HEK293 (cell line): ENCODE measurements at regions not wholly inside any gene's neighbourhood (a gene's known extent, or its start where the extent isn't known, plus 50 kb on each side); places are given as distances from the start of the nearest gene placed in this dataset.

ENCODE experiments used
- GLI2 ChIP-seq: fragments of 450-650 bp; formaldehyde crosslinking; IDR thresholded peaks from 2 replicates; pipeline ENCODE4; 2017; ENCODE audit warnings: missing biosample characterization, missing genetic modification characterization, low read depth, borderline replicate concordance
- MYNN ChIP-seq: fragments of 450-650 bp; formaldehyde crosslinking; IDR thresholded peaks from 2 replicates; pipeline ENCODE4 v1.5.1; 2016; ENCODE audit warnings: missing biosample characterization, missing genetic modification characterization, borderline replicate concordance
- ZBTB20 ChIP-seq: fragments of 450-650 bp; formaldehyde crosslinking; IDR thresholded peaks from 2 replicates; pipeline ENCODE4 v1.5.1; 2016; ENCODE audit warnings: missing biosample characterization, missing genetic modification characterization
- ZNF121 ChIP-seq: fragments of 450-650 bp; formaldehyde crosslinking; IDR thresholded peaks from 2 replicates; pipeline ENCODE4 v1.5.1; 2016; ENCODE audit warnings: missing biosample characterization, missing genetic modification characterization
- ZNF174 ChIP-seq: fragments of 450-650 bp; formaldehyde crosslinking; IDR thresholded peaks from 2 replicates; pipeline ENCODE4 v1.5.0; 2017; ENCODE audit warnings: missing biosample characterization, mild to moderate bottlenecking, missing genetic modification characterization
- ZNF335 ChIP-seq: fragments of 450-650 bp; formaldehyde crosslinking; conservative IDR thresholded peaks from 2 replicates; pipeline ENCODE4 v1.5.1; 2016; ENCODE audit warnings: missing biosample characterization, missing genetic modification characterization
- ZNF404 ChIP-seq: fragments of 450-650 bp; formaldehyde crosslinking; IDR thresholded peaks from 2 replicates; pipeline ENCODE4 v1.5.1; 2017; ENCODE audit warnings: missing biosample characterization, missing genetic modification characterization
- ZNF624 ChIP-seq: fragments of 450-650 bp; formaldehyde crosslinking; IDR thresholded peaks from 2 replicates; pipeline ENCODE4 v1.5.1; 2017; ENCODE audit warnings: missing biosample characterization, missing genetic modification characterization
- ZSCAN16 ChIP-seq: fragments of 450-650 bp; formaldehyde crosslinking; IDR thresholded peaks from 2 replicates; pipeline ENCODE4 v1.5.1; 2016; ENCODE audit warnings: missing biosample characterization, missing genetic modification characterization
- TF ChIP-seq, protein P1 (sequence below): fragments of 450-650 bp; formaldehyde crosslinking; IDR thresholded peaks from 2 replicates; pipeline ENCODE4 v1.5.1; 2017; ENCODE audit warnings: missing biosample characterization, missing genetic modification characterization
- TF ChIP-seq, protein P2 (sequence below): fragments of 450-650 bp; formaldehyde crosslinking; IDR thresholded peaks from 2 replicates; pipeline ENCODE4 v1.5.1; 2016; ENCODE audit warnings: missing biosample characterization, missing genetic modification characterization
- TF ChIP-seq, protein P3 (sequence below): fragments of 450-650 bp; formaldehyde crosslinking; IDR thresholded peaks from 2 replicates; pipeline ENCODE4 v1.5.1; 2016; ENCODE audit warnings: missing biosample characterization, missing genetic modification characterization, borderline replicate concordance
- TF ChIP-seq, protein P4 (sequence below): sonication (generic); formaldehyde crosslinking; IDR thresholded peaks from 2 replicates; pipeline ENCODE4 v1.8.1; 2022; ENCODE audit warnings: mild to moderate bottlenecking, moderate library complexity, missing genetic modification reagents

DNA sequence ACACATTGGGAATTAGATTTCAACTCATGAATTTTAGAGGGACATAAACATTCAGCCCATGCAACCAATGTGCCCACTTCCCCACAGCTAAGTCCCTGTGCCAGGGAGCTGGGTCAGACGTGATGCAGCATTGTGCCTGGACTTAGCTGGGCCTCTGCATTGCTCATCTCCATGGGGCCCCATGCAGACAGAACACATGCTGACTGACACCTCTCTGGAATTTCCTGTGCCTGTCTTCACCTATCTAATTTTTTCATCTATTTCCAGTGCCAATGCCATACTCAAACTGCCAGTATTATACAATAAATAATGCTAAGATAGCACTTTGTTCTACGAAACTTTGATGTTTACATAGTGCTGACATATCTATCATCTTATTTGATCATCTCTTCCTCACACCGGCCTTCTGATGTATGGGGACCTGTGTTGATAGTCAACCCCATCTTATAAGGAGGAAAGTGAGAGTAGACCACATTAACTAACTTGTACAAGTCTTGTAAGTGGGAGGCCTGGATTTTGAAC is 92.2 kb downstream of the CDC42EP3 start:
- TF ChIP-seq, protein P1, sequence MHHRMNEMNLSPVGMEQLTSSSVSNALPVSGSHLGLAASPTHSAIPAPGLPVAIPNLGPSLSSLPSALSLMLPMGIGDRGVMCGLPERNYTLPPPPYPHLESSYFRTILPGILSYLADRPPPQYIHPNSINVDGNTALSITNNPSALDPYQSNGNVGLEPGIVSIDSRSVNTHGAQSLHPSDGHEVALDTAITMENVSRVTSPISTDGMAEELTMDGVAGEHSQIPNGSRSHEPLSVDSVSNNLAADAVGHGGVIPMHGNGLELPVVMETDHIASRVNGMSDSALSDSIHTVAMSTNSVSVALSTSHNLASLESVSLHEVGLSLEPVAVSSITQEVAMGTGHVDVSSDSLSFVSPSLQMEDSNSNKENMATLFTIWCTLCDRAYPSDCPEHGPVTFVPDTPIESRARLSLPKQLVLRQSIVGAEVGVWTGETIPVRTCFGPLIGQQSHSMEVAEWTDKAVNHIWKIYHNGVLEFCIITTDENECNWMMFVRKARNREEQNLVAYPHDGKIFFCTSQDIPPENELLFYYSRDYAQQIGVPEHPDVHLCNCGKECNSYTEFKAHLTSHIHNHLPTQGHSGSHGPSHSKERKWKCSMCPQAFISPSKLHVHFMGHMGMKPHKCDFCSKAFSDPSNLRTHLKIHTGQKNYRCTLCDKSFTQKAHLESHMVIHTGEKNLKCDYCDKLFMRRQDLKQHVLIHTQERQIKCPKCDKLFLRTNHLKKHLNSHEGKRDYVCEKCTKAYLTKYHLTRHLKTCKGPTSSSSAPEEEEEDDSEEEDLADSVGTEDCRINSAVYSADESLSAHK (tag by site-specific recombination) = no peak
- TF ChIP-seq, protein P2, sequence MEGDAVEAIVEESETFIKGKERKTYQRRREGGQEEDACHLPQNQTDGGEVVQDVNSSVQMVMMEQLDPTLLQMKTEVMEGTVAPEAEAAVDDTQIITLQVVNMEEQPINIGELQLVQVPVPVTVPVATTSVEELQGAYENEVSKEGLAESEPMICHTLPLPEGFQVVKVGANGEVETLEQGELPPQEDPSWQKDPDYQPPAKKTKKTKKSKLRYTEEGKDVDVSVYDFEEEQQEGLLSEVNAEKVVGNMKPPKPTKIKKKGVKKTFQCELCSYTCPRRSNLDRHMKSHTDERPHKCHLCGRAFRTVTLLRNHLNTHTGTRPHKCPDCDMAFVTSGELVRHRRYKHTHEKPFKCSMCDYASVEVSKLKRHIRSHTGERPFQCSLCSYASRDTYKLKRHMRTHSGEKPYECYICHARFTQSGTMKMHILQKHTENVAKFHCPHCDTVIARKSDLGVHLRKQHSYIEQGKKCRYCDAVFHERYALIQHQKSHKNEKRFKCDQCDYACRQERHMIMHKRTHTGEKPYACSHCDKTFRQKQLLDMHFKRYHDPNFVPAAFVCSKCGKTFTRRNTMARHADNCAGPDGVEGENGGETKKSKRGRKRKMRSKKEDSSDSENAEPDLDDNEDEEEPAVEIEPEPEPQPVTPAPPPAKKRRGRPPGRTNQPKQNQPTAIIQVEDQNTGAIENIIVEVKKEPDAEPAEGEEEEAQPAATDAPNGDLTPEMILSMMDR = no peak
- no peak for TF ChIP-seq ZNF335 (tag by site-specific recombination)
- TF ChIP-seq ZBTB20 (tag by site-specific recombination) = no peak
- TF ChIP-seq, protein P3, sequence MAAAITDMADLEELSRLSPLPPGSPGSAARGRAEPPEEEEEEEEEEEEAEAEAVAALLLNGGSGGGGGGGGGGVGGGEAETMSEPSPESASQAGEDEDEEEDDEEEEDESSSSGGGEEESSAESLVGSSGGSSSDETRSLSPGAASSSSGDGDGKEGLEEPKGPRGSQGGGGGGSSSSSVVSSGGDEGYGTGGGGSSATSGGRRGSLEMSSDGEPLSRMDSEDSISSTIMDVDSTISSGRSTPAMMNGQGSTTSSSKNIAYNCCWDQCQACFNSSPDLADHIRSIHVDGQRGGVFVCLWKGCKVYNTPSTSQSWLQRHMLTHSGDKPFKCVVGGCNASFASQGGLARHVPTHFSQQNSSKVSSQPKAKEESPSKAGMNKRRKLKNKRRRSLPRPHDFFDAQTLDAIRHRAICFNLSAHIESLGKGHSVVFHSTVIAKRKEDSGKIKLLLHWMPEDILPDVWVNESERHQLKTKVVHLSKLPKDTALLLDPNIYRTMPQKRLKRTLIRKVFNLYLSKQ (tag by site-specific recombination) = no peak
- TF ChIP-seq ZNF624 (tag by site-specific recombination) = no peak
- no peak for TF ChIP-seq MYNN (tag by site-specific recombination)
- TF ChIP-seq, protein P4, sequence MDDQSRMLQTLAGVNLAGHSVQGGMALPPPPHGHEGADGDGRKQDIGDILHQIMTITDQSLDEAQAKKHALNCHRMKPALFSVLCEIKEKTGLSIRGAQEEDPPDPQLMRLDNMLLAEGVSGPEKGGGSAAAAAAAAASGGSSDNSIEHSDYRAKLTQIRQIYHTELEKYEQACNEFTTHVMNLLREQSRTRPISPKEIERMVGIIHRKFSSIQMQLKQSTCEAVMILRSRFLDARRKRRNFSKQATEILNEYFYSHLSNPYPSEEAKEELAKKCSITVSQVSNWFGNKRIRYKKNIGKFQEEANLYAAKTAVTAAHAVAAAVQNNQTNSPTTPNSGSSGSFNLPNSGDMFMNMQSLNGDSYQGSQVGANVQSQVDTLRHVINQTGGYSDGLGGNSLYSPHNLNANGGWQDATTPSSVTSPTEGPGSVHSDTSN (CRISPR knock-in tag) = no peak
- TF ChIP-seq ZSCAN16 (tag by site-specific recombination) = no peak
- TF ChIP-seq ZNF121 (tag by site-specific recombination) = no peak
- no peak for TF ChIP-seq GLI2 (tag by site-specific recombination)
- TF ChIP-seq ZNF174 (tag by site-specific recombination) = no peak
- TF ChIP-seq ZNF404 = no peak
